Endothelial cell (in vitro differentiated cells): ENCODE measurements at regions not wholly inside any gene's neighbourhood (a gene's known extent, or its start where the extent isn't known, plus 50 kb on each side); places are given as distances from the start of the nearest gene placed in this dataset.

Source experiments
- DNase-seq: peaks from one replicate; pipeline ENCODE4 v3.0.0; 2021; ENCODE audit warnings: low spot score
- H3K27ac Mint-ChIP-seq: one replicate; pipeline ENCODE4 v1.8.0; 2021; ENCODE audit warnings: mixed read lengths, inconsistent platforms; ENCODE audit not compliant: unreplicated experiment
- H3K27me3 Mint-ChIP-seq: one replicate; pipeline ENCODE4 v1.8.0; 2021; ENCODE audit warnings: mild to moderate bottlenecking, moderate library complexity, mixed read lengths, inconsistent platforms; ENCODE audit not compliant: unreplicated experiment
- H3K36me3 Mint-ChIP-seq: one replicate; pipeline ENCODE4 v1.8.0; 2021; ENCODE audit warnings: mild to moderate bottlenecking, low read depth, mixed read lengths, inconsistent platforms; ENCODE audit not compliant: unreplicated experiment
- H3K4me1 Mint-ChIP-seq: one replicate; pipeline ENCODE4 v1.8.0; 2021; ENCODE audit warnings: mild to moderate bottlenecking, mixed read lengths, inconsistent platforms; ENCODE audit not compliant: unreplicated experiment
- H3K4me3 Mint-ChIP-seq: one replicate; pipeline ENCODE4 v1.8.0; 2021; ENCODE audit warnings: mild to moderate bottlenecking, mixed read lengths, inconsistent platforms; ENCODE audit not compliant: unreplicated experiment
- H3K9me3 Mint-ChIP-seq: one replicate; pipeline ENCODE4 v1.8.0; 2021; ENCODE audit warnings: mixed read lengths, inconsistent platforms; ENCODE audit not compliant: unreplicated experiment
- TF ChIP-seq, protein P1 (sequence below): fragments of 200-600 bp; sonication (generic); IDR thresholded peaks from one replicate; pipeline ENCODE4 v1.5.0; 2021; ENCODE audit warnings: antibody characterized with exemption; ENCODE audit not compliant: unreplicated experiment

DNA sequence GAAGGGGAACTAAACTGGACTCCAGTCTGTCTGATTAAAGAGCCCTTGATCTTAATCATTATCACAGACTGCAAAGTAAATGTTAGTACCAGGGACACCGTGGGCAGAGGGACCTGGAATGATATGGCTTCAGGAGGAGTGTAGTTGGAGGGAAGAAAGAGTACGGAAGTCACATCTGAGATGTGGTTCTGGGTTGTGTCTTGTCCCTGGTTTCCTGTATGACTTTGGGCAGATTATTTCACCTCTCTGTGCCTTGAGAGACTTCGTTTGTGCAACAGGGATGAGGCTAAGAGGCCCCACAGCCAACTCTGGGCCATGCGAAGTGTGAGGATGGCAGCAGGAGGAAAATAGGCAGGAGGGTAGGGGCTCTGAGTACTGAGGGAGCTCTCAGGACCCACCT lies 76.1 kb upstream of the SLC2A1 start:
- peaks cover 37% of the 10 kb centered on the region for H3K4me1 Mint-ChIP-seq
- H3K9me3 Mint-ChIP-seq: no peaks in the 10 kb centered on the region
- no peak for DNase-seq
- no peaks in the 10 kb centered on the region for H3K36me3 Mint-ChIP-seq
- TF ChIP-seq, protein P1, sequence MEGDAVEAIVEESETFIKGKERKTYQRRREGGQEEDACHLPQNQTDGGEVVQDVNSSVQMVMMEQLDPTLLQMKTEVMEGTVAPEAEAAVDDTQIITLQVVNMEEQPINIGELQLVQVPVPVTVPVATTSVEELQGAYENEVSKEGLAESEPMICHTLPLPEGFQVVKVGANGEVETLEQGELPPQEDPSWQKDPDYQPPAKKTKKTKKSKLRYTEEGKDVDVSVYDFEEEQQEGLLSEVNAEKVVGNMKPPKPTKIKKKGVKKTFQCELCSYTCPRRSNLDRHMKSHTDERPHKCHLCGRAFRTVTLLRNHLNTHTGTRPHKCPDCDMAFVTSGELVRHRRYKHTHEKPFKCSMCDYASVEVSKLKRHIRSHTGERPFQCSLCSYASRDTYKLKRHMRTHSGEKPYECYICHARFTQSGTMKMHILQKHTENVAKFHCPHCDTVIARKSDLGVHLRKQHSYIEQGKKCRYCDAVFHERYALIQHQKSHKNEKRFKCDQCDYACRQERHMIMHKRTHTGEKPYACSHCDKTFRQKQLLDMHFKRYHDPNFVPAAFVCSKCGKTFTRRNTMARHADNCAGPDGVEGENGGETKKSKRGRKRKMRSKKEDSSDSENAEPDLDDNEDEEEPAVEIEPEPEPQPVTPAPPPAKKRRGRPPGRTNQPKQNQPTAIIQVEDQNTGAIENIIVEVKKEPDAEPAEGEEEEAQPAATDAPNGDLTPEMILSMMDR: no peak
- peak overlapping the region; percentile 97 for H3K27ac Mint-ChIP-seq
- H3K4me3 Mint-ChIP-seq: no peak overlapping the region
- no peaks in the 10 kb centered on the region for H3K27me3 Mint-ChIP-seq

DNA sequence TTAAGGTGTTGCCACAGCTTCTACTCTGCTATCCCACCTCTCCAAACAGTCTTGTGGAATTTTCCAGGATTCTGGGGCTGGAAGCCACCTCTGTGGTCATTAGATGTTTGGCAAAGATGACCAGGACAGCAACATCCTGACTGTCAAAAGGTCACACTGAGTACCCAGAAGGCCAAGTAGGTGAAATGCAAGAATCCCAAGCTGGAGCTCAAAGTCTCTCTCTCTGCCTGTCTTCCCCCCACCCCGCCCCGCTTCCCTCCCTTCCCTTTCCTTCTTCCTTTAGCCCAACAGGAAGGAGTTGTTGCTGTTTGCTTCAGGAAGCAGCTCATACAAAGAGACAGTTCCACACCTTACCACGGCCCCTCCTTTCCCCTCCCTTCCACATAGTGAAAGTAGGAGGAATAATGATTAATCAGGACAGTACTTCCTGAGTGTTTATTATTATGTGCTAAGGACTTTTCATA lies 75.6 kb upstream of the SLC2A1 start:
- no peak overlapping the region for H3K4me3 Mint-ChIP-seq
- peaks cover under 1% of the 10 kb centered on the region for H3K27me3 Mint-ChIP-seq
- H3K4me1 Mint-ChIP-seq: peaks cover 34% of the 10 kb centered on the region
- peak overlapping the region; percentile 97 for H3K27ac Mint-ChIP-seq
- no peaks in the 10 kb centered on the region for H3K36me3 Mint-ChIP-seq
- H3K9me3 Mint-ChIP-seq: no peaks in the 10 kb centered on the region
- TF ChIP-seq, protein P1: no peak
- DNase-seq: peak; percentile 22

DNA sequence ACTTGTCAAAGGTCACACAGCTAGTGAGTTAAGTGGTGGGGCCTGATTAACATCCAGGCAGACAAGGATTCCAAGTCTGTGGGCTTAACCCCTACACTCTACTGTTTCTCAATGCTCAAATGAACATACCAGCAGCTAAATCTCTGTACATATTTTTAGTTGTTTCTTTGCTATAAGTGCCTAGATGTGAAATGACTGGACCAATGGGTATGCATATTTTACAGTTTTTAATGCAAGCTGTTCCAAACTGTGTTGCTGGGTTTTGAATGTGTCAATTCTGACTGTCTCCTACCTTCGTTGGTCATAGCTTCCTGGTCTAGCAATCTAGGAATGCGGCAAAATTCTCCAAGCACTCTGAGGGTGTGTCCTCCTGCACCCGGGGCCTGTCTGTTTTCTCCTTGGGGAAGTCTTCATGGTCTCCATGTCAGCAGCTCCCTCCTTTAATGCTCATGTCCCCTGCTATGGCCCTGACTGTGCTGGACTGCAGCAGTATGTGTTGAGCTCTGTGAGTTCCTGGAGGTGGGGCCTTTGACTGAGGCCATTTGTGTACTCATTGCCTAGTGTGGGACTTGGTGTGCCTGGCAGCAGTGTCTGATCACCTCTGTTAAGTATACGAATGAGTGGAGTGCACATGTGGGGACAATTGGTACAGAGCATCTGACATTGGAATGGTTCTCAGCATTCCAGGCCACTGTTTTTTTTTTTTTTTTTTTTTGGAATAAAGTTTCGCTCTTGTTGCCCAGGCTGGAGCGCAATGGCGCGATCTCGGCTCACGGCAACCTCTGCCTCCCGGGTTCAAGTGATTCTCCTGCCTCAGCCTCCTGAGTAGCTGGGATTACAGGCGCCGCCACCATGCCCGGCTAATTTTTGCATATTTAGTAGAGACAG lies 72.9 kb upstream of the SLC2A1 start:
- no peak overlapping the region for H3K4me3 Mint-ChIP-seq
- peaks cover 22% of the 10 kb centered on the region for H3K4me1 Mint-ChIP-seq
- DNase-seq: no peak
- TF ChIP-seq, protein P1: no peak
- H3K36me3 Mint-ChIP-seq: no peaks in the 10 kb centered on the region
- no peaks in the 10 kb centered on the region for H3K9me3 Mint-ChIP-seq
- H3K27me3 Mint-ChIP-seq: peaks cover 4% of the 10 kb centered on the region
- H3K27ac Mint-ChIP-seq: no peak overlapping the region

DNA sequence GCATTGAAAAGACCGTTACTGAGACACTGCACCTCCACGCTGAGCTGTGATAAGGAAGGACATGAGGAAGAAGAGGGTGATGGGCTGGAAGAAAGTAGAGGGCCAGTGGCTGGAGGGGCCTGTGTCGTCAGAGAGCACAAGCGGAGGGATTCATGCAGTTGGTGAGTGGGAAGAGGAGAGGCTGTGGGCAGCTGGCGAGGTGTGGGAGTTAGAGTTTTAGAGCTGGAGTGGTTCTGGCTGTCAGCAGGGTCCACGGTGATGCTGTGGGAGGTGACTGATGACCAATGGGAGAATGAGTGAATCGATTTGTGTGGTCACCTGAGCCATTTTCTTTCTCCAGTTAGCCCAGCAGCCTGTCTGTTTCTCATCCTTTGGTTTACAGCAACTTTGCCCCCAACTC lies 66.2 kb upstream of the SLC2A1 start:
- DNase-seq: no peak
- TF ChIP-seq, protein P1: no peak
- peaks cover 4% of the 10 kb centered on the region for H3K27me3 Mint-ChIP-seq
- H3K4me3 Mint-ChIP-seq: no peak overlapping the region
- H3K27ac Mint-ChIP-seq: no peak overlapping the region
- no peaks in the 10 kb centered on the region for H3K36me3 Mint-ChIP-seq
- no peaks in the 10 kb centered on the region for H3K4me1 Mint-ChIP-seq
- H3K9me3 Mint-ChIP-seq: no peaks in the 10 kb centered on the region
